Stomach (tissue), 8 donors: ENCODE measurements at regions not wholly inside any gene's neighbourhood (a gene's known extent, or its start where the extent isn't known, plus 50 kb on each side); places are given as distances from the start of the nearest gene placed in this dataset.

ENCODE experiments used
- DNase-seq, 2 donors: peaks; one replicate each; pipeline versions ENCODE4 v3.0.0 to v3.0.0-alpha.2; 2013 to 2019
- H3K27ac ChIP-seq, 5 donors: fragments of 200-600 bp in 4 of 5; sonication (generic) in 4 of 5; one replicate each; pipeline ENCODE4 v1.5.1; 2013 to 2019; ENCODE audit warnings: mild to moderate bottlenecking in 1 of 5, moderate library complexity in 1 of 5
- H3K27me3 ChIP-seq, 3 donors: fragments of 200-600 bp; sonication (generic); one replicate each; pipeline ENCODE4 v1.5.1; 2017 to 2019; ENCODE audit warnings: mixed run types in 1 of 3
- H3K36me3 ChIP-seq, 4 donors: fragments of 200-600 bp; sonication (generic); 1 replicate in 3 of 4; 2 replicates in 1 of 4; pipeline ENCODE4 v1.5.1; 2016 to 2019
- H3K4me1 ChIP-seq, 4 donors: fragments of 200-600 bp; sonication (generic); one replicate each; pipeline ENCODE4 v1.5.1; 2016 to 2019
- H3K4me3 ChIP-seq, 4 donors: fragments of 200-600 bp; sonication (generic) in 3 of 4; one replicate each; pipeline ENCODE4 v1.5.1; 2016 to 2019; ENCODE audit warnings: mild to moderate bottlenecking in 1 of 4
- H3K9me3 ChIP-seq, 4 donors: fragments of 200-600 bp; sonication (generic); one replicate each; pipeline ENCODE4 v1.5.1; 2016 to 2019
- EP300 ChIP-seq: sonication (generic); formaldehyde crosslinking; IDR thresholded peaks from one replicate; pipeline ENCODE4 v1.6.1; 2017; ENCODE audit warnings: antibody characterized with exemption
- POLR2A ChIP-seq, 4 donors: fragments of 450-650 bp; IDR thresholded peaks; one replicate each; pipeline ENCODE4 v1.6.1; 2016; ENCODE audit warnings: antibody characterized with exemption in 4 of 4, control low read depth in 2 of 4, mild to moderate bottlenecking in 1 of 4, moderate library complexity in 1 of 4
- POLR2AphosphoS5 ChIP-seq, 3 donors: sonication (generic); formaldehyde crosslinking; IDR thresholded peaks; one replicate each; pipeline ENCODE4 v1.6.1; 2016; ENCODE audit warnings: antibody characterized with exemption in 3 of 3
- WGBS, 5 donors: extraction: QIAGEN DNeasy Blood & Tissue Kit in 3 of 5; methylation state at CpG; one replicate each; pipeline versions ENCODE4 v1.1.5 to v1.1.7; 2013 to 2018; 5-methylcytosine and 5-hydroxymethylcytosine counted together
- intact Hi-C: fragments of 100-400 bp; cut with DNase I; formaldehyde crosslinking; loops from one replicate; pipeline ENCODE4 v1.15.1; 2023; ENCODE audit warnings: low total_unique reads
- TF ChIP-seq, protein P1 (sequence below), 7 experiments: fragments of 450-650 bp in 4 of 7; fragments of 200-600 bp in 3 of 7; sonication (generic) in 3 of 7; IDR thresholded peaks; one replicate each; pipeline ENCODE4 v1.5.1; 2016 to 2019; ENCODE audit warnings: antibody characterized with exemption in 7 of 7, control low read depth in 2 of 7, mild to moderate bottlenecking in 1 of 7
- donor health status: healthy with polysubstance abuse.
- donor health status: Bipolar disorder and iron deficiency.
- donor health status: healthy.

DNA sequence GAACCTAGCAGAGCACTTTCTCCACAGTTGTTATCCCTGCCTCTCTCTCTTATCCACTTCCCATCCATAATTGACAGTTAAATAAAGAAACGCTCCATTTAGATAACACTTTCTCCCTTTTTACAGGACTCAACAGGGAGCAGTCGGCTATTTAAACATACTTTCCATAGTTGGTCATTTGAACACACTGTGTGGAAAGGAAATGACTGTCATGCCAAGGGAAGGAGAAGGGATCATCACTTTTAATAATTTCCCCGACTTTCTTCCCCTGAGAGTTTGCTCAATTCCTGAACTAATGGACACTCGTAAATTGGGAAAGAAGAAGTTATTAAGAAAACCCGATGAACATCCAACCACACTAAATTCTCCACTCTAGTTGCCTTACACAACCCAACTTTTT is 400.8 kb upstream of the PTGER4 start:
- no peak overlapping the region for H3K4me3 ChIP-seq
- WGBS, 5 donors, result 77 to 82% (median 81%) methylated on average over 5 of the region's 5 CpGs
- DNase-seq, result no peak
- intact Hi-C loops, result no loop called here
- H3K27me3 ChIP-seq, result no peaks in the 10 kb centered on the region
- TF ChIP-seq EP300 (no peak), POLR2AphosphoS5 (IDR thresholded peaks at IDR 0.05) (no peak), POLR2A (IDR thresholded peaks at IDR 0.05) (no peak)
- TF ChIP-seq, protein P1, sequence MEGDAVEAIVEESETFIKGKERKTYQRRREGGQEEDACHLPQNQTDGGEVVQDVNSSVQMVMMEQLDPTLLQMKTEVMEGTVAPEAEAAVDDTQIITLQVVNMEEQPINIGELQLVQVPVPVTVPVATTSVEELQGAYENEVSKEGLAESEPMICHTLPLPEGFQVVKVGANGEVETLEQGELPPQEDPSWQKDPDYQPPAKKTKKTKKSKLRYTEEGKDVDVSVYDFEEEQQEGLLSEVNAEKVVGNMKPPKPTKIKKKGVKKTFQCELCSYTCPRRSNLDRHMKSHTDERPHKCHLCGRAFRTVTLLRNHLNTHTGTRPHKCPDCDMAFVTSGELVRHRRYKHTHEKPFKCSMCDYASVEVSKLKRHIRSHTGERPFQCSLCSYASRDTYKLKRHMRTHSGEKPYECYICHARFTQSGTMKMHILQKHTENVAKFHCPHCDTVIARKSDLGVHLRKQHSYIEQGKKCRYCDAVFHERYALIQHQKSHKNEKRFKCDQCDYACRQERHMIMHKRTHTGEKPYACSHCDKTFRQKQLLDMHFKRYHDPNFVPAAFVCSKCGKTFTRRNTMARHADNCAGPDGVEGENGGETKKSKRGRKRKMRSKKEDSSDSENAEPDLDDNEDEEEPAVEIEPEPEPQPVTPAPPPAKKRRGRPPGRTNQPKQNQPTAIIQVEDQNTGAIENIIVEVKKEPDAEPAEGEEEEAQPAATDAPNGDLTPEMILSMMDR (IDR thresholded peaks at IDR 0.05), result no peak
- no peak overlapping the region for H3K27ac ChIP-seq
- H3K9me3 ChIP-seq, result no peaks in the 10 kb centered on the region
- no peaks in the 10 kb centered on the region for H3K4me1 ChIP-seq
- no peaks in the 10 kb centered on the region for H3K36me3 ChIP-seq

DNA sequence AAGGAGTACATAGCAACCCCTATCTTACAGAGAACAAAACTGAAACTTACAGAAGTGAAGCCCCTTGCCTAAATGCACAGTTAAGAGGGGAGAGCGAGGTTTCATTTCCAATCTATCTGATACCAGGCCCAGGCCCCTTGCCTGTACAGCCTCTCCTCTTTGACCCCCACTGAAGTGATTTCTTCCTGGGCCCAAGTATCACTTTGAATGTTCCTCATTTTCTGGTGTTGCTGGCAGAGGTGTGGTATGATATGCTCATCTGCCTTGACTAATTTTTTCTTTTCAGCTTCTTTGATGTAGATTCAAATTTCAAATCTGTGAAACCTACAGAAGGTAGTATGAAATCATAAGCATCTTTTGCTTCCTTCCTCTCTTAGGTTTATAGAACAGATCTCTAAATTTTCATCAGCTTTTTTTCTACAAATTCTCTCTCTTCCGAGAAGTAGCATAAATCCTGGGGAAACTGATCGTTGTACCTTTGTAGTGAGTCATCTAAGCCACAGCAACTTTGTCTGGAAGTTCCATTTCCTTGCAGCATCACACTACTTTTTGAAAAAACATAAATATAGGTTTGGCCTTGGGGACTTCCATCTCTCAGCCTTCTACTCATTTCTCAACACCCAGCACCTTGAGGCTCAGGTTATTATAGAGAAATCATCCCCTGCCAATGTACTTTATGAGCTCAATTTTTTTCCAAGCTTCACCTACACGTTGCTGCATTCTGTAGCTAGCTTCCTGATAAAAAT is 402.4 kb upstream of the PTGER4 start:
- Histone ChIP-seq H3K27ac (peak overlapping the region in 1 of 5 donors; percentile 7), H3K27me3 (no peaks in the 10 kb centered on the region), H3K36me3 (no peaks in the 10 kb centered on the region), H3K4me3 (no peak overlapping the region), H3K9me3 (no peaks in the 10 kb centered on the region), H3K4me1 (no peaks in the 10 kb centered on the region)
- TF ChIP-seq EP300 (no peak), POLR2AphosphoS5 (IDR thresholded peaks at IDR 0.05) (no peak), POLR2A (IDR thresholded peaks at IDR 0.05) (no peak)
- TF ChIP-seq, protein P1 (IDR thresholded peaks at IDR 0.05), result no peak
- DNase-seq, result no peak
- intact Hi-C loops, result no loop called here
- 79 to 88% (median 86%) methylated on average over 4 of the region's 4 CpGs for WGBS, 5 donors

DNA sequence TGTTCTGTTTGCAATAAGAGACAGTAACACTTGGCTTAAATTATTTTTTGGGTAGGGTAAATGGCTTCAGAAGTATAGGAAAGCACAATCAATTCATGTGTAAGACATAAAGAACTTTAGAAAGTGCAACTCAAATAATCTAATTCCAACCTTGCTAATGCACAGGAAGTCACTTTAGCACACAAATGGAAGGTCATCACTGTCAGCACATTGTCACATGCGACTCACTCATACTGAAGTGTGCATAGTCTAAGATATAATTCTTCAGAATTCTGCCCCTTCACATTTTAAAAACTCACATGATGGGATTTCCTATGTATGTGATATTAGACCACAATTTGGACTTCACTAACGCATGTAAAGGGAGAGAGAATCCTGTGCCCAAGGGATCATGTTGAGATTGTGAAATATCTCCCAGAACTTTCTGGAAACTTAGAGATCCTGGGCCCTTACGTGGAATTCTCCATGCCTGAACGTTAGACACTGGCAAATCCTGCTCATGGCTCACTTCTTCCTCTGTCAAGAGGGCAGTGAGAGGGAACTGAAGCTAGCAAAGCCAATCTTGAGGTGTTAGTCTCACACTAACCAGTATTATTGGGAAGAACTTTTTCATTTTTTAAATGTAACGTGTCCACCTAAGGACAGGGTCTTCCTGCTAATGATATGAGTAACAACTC is 403.2 kb upstream of the PTGER4 start:
- DNase-seq, result no peak
- Histone ChIP-seq H3K27me3 (no peaks in the 10 kb centered on the region), H3K4me1 (no peaks in the 10 kb centered on the region), H3K9me3 (no peaks in the 10 kb centered on the region), H3K4me3 (no peak overlapping the region), H3K27ac (no peak overlapping the region), H3K36me3 (no peaks in the 10 kb centered on the region)
- intact Hi-C loops, result no loop called here
- TF ChIP-seq POLR2AphosphoS5 (IDR thresholded peaks at IDR 0.05) (no peak), POLR2A (IDR thresholded peaks at IDR 0.05) (no peak), EP300 (no peak)
- TF ChIP-seq, protein P1 (IDR thresholded peaks at IDR 0.05), result no peak
- 82 to 88% (median 84%) methylated on average over 5 of the region's 5 CpGs for WGBS, 5 donors

DNA sequence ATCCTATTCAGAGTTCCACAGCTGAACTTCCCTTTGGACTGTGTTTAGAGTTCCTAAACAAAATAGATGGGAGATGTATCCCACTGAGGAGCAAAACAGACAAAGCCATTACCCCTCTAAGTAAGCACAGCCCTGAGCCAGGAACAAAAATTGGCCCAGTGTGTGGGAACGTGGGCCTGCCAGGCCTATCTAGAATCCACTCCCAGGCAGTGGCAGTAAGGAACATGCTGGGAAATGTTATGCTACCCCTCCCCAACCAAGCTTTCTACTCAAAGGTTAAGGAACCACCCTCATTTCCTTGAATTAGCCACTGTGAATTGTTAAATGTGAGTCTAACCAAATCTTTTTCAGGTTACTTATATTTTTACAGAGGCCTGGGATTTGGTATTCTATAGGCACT is 405.1 kb upstream of the PTGER4 start:
- Histone ChIP-seq H3K4me3 (no peak overlapping the region), H3K27ac (no peak overlapping the region), H3K9me3 (no peaks in the 10 kb centered on the region), H3K4me1 (no peaks in the 10 kb centered on the region), H3K27me3 (no peaks in the 10 kb centered on the region), H3K36me3 (no peaks in the 10 kb centered on the region)
- TF ChIP-seq POLR2AphosphoS5 (IDR thresholded peaks at IDR 0.05) (no peak), POLR2A (IDR thresholded peaks at IDR 0.05) (no peak), EP300 (no peak)
- TF ChIP-seq, protein P1 (IDR thresholded peaks at IDR 0.05), result no peak
- intact Hi-C loops, result no loop called here
- no peak for DNase-seq
- WGBS, 5 donors, result 58 to 71% (median 66%) methylated on average over 1 of the region's 1 CpG
